SK-N-SH treated with all-trans-retinoic acid at 6 μM for 48 hours (cell line): ENCODE measurements at regions not wholly inside any gene's neighbourhood (a gene's known extent, or its start where the extent isn't known, plus 50 kb on each side); places are given as distances from the start of the nearest gene placed in this dataset.

ENCODE experiments used
- ATAC-seq: fragments of 200-7000 bp; cut with Tn5 transposase; 3 replicates; pipeline ENCODE4 v1.9.1; 2020; ENCODE audit warnings: mild to moderate bottlenecking, moderate library complexity
- ARNTL ChIP-seq: fragments of 450-650 bp; formaldehyde crosslinking; IDR thresholded peaks from 2 replicates; pipeline ENCODE4 v1.5.0; 2020; ENCODE audit warnings: low read depth, mild to moderate bottlenecking, moderate library complexity, borderline replicate concordance
- BACH2 ChIP-seq: fragments of 250-450 bp; sonication (Bioruptor Pico); IDR thresholded peaks from 2 replicates; pipeline ENCODE4 v1.9.0; 2021; ENCODE audit warnings: mild to moderate bottlenecking, borderline replicate concordance
- CSDC2 ChIP-seq: fragments of 250-450 bp; sonication (Bioruptor Pico); IDR thresholded peaks from 2 replicates; pipeline ENCODE4 v1.5.0; 2020; ENCODE audit warnings: mild to moderate bottlenecking, moderate library complexity
- GLIS3 ChIP-seq: fragments of 250-450 bp; sonication (Bioruptor Pico); IDR thresholded peaks from 2 replicates; pipeline ENCODE4 v1.5.0; 2020; ENCODE audit warnings: mild to moderate bottlenecking, moderate library complexity
- ISL1 ChIP-seq: fragments of 250-450 bp; sonication (Bioruptor Pico); IDR thresholded peaks from 2 replicates; pipeline ENCODE4 v2.1.2; 2022; ENCODE audit warnings: mild to moderate bottlenecking, moderate library complexity
- OSR1 ChIP-seq: fragments of 250-450 bp; sonication (Bioruptor Pico); IDR thresholded peaks from 2 replicates; pipeline ENCODE4 v1.8.0; 2022; ENCODE audit warnings: moderate library complexity, mild to moderate bottlenecking, inconsistent platforms
- PPARA ChIP-seq: fragments of 250-450 bp; sonication (Bioruptor Pico); IDR thresholded peaks from 2 replicates; pipeline ENCODE4 v1.5.0; 2020; ENCODE audit warnings: mild to moderate bottlenecking, borderline replicate concordance
- RARB ChIP-seq: fragments of 250-450 bp; sonication (Bioruptor Pico); IDR thresholded peaks from 2 replicates; pipeline ENCODE4 v1.8.0; 2021; ENCODE audit warnings: mild to moderate bottlenecking, moderate library complexity
- SNAI2 ChIP-seq: fragments of 250-450 bp; sonication (Bioruptor Pico); IDR thresholded peaks from 2 replicates; pipeline ENCODE4 v1.5.0; 2020; ENCODE audit warnings: mild to moderate bottlenecking, moderate library complexity
- TCF4 ChIP-seq: fragments of 250-450 bp; sonication (Bioruptor Pico); IDR thresholded peaks from 2 replicates; pipeline ENCODE4 v1.8.0; 2021; ENCODE audit warnings: mild to moderate bottlenecking, moderate library complexity, borderline replicate concordance
- ZC3H10 ChIP-seq: fragments of 250-450 bp; sonication (Bioruptor Pico); IDR thresholded peaks from 2 replicates; pipeline ENCODE4 v1.5.1; 2021; ENCODE audit warnings: mild to moderate bottlenecking, moderate library complexity
- ZFP30 ChIP-seq: fragments of 450-650 bp; formaldehyde crosslinking; IDR thresholded peaks from 2 replicates; pipeline ENCODE4 v1.5.0; 2022; ENCODE audit warnings: mild to moderate bottlenecking, moderate library complexity
- ZNF565 ChIP-seq: fragments of 450-650 bp; formaldehyde crosslinking; conservative IDR thresholded peaks from 2 replicates; pipeline ENCODE4 v1.5.0; 2020; ENCODE audit warnings: low read depth, mild to moderate bottlenecking, moderate library complexity
- ZNF8 ChIP-seq: fragments of 450-650 bp; formaldehyde crosslinking; IDR thresholded peaks from 2 replicates; pipeline ENCODE4 v1.5.0; 2020; ENCODE audit warnings: mild to moderate bottlenecking, moderate library complexity
- TF ChIP-seq, protein P1 (sequence below): fragments of 250-450 bp; sonication (Bioruptor Pico); IDR thresholded peaks from 2 replicates; pipeline ENCODE4 v1.8.0; 2020; ENCODE audit warnings: mild to moderate bottlenecking, moderate library complexity, borderline replicate concordance
- TF ChIP-seq, protein P2 (sequence below): fragments of 250-450 bp; sonication (Bioruptor Pico); IDR thresholded peaks from 2 replicates; pipeline ENCODE4 v1.8.0; 2021; ENCODE audit warnings: low read depth, mild to moderate bottlenecking, moderate library complexity, borderline replicate concordance
- TF ChIP-seq, protein P3 (sequence below): fragments of 250-450 bp; sonication (Bioruptor Pico); IDR thresholded peaks from 2 replicates; pipeline ENCODE4 v1.5.1; 2020; ENCODE audit warnings: low read depth, mild to moderate bottlenecking, moderate library complexity
- TF ChIP-seq, protein P4 (sequence below): fragments of 250-450 bp; sonication (Bioruptor Pico); IDR thresholded peaks from 2 replicates; pipeline ENCODE4 v1.5.0; 2020; ENCODE audit warnings: mild to moderate bottlenecking, moderate library complexity

DNA sequence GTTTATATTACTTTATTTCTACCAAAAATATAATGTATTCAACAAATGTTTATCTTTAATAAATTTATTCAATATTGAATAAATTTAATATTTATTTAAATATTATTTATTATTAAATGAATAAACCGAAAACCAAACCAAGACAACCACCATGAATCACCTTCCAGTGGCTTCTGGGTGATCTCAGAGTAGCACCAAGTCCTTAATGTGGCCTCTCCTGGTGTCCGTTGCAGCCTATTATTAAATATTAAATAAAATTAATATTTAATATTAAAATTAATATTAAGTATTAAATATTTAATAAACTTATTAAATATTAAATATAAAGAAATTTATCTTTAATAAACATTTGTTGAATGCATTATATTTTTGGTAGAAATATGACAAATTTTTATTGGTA lies 143.3 kb upstream of the PLPP4 start:
- no peak for TF ChIP-seq ZNF8 (CRISPR knock-in tag)
- no peak for TF ChIP-seq ZFP30 (CRISPR knock-in tag)
- TF ChIP-seq ISL1 (CRISPR knock-in tag) = no peak
- TF ChIP-seq, protein P1, sequence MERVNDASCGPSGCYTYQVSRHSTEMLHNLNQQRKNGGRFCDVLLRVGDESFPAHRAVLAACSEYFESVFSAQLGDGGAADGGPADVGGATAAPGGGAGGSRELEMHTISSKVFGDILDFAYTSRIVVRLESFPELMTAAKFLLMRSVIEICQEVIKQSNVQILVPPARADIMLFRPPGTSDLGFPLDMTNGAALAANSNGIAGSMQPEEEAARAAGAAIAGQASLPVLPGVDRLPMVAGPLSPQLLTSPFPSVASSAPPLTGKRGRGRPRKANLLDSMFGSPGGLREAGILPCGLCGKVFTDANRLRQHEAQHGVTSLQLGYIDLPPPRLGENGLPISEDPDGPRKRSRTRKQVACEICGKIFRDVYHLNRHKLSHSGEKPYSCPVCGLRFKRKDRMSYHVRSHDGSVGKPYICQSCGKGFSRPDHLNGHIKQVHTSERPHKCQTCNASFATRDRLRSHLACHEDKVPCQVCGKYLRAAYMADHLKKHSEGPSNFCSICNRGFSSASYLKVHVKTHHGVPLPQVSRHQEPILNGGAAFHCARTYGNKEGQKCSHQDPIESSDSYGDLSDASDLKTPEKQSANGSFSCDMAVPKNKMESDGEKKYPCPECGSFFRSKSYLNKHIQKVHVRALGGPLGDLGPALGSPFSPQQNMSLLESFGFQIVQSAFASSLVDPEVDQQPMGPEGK (CRISPR knock-in tag) = no peak
- TF ChIP-seq, protein P2, sequence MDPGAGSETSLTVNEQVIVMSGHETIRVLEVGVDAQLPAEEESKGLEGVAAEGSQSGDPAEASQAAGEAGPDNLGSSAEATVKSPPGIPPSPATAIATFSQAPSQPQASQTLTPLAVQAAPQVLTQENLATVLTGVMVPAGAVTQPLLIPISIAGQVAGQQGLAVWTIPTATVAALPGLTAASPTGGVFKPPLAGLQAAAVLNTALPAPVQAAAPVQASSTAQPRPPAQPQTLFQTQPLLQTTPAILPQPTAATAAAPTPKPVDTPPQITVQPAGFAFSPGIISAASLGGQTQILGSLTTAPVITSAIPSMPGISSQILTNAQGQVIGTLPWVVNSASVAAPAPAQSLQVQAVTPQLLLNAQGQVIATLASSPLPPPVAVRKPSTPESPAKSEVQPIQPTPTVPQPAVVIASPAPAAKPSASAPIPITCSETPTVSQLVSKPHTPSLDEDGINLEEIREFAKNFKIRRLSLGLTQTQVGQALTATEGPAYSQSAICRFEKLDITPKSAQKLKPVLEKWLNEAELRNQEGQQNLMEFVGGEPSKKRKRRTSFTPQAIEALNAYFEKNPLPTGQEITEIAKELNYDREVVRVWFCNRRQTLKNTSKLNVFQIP (CRISPR knock-in tag) = no peak
- TF ChIP-seq BACH2 (CRISPR knock-in tag) = no peak
- TF ChIP-seq PPARA (CRISPR knock-in tag) = no peak
- no peak for TF ChIP-seq SNAI2
- TF ChIP-seq GLIS3 (CRISPR knock-in tag) = no peak
- TF ChIP-seq, protein P3, sequence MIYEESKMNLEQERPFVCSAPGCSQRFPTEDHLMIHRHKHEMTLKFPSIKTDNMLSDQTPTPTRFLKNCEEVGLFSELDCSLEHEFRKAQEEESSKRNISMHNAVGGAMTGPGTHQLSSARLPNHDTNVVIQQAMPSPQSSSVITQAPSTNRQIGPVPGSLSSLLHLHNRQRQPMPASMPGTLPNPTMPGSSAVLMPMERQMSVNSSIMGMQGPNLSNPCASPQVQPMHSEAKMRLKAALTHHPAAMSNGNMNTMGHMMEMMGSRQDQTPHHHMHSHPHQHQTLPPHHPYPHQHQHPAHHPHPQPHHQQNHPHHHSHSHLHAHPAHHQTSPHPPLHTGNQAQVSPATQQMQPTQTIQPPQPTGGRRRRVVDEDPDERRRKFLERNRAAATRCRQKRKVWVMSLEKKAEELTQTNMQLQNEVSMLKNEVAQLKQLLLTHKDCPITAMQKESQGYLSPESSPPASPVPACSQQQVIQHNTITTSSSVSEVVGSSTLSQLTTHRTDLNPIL (CRISPR knock-in tag) = no peak
- no peak for TF ChIP-seq OSR1 (CRISPR knock-in tag)
- ATAC-seq = no peak

DNA sequence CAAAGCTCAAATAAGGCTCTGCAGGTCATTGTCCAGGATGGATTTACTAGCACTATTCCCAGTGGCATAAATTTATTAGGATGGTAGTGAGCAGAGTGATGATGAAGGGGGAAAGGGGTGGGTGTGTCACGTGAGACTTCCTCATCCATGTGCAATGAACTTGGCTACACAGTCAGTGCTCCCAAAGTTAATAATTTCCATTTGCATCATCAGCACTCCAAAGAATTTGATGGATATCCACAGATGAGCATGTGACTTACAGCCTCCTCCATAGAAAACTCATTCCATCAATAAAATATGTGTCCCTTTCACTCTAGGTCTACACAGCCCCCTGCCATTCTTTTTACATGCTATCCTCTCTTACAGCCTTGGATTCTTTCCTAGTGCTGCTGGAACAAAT lies 142.6 kb upstream of the PLPP4 start:
- no peak for ATAC-seq
- no peak for TF ChIP-seq ZC3H10 (CRISPR knock-in tag)
- TF ChIP-seq, protein P2 (CRISPR knock-in tag) = no peak
- no peak for TF ChIP-seq ZNF565
- no peak for TF ChIP-seq OSR1 (CRISPR knock-in tag)
- no peak for TF ChIP-seq CSDC2 (CRISPR knock-in tag)
- TF ChIP-seq SNAI2 = no peak
- no peak for TF ChIP-seq PPARA (CRISPR knock-in tag)
- TF ChIP-seq TCF4 = no peak
- no peak for TF ChIP-seq RARB (CRISPR knock-in tag)
- no peak for TF ChIP-seq ARNTL (CRISPR knock-in tag)
- no peak for TF ChIP-seq BACH2 (CRISPR knock-in tag)

DNA sequence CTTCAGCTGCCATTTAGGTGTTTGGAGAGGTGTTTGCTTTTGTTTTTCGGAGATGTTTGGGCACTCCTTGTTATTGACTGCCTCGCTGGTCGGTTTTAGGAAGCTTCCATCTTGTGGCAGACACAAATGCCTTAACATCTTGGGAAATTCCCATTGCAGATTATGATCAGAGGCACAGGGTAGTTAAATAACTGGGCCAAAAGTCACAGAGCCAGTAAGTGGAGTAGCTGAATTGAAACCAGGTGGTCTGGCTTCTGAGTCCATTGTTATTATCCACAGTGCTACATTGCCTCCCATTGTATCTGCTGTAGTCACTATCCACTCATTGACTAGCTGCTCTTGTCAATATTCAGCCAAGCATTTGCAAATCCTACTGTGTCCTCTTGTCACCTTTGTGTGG lies 138.2 kb upstream of the PLPP4 start:
- peak; percentile 76 for ATAC-seq
- TF ChIP-seq PPARA (CRISPR knock-in tag) = peak; percentile 77
- TF ChIP-seq, protein P4, sequence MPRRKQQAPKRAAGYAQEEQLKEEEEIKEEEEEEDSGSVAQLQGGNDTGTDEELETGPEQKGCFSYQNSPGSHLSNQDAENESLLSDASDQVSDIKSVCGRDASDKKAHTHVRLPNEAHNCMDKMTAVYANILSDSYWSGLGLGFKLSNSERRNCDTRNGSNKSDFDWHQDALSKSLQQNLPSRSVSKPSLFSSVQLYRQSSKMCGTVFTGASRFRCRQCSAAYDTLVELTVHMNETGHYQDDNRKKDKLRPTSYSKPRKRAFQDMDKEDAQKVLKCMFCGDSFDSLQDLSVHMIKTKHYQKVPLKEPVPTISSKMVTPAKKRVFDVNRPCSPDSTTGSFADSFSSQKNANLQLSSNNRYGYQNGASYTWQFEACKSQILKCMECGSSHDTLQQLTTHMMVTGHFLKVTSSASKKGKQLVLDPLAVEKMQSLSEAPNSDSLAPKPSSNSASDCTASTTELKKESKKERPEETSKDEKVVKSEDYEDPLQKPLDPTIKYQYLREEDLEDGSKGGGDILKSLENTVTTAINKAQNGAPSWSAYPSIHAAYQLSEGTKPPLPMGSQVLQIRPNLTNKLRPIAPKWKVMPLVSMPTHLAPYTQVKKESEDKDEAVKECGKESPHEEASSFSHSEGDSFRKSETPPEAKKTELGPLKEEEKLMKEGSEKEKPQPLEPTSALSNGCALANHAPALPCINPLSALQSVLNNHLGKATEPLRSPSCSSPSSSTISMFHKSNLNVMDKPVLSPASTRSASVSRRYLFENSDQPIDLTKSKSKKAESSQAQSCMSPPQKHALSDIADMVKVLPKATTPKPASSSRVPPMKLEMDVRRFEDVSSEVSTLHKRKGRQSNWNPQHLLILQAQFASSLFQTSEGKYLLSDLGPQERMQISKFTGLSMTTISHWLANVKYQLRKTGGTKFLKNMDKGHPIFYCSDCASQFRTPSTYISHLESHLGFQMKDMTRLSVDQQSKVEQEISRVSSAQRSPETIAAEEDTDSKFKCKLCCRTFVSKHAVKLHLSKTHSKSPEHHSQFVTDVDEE (CRISPR knock-in tag) = no peak
- peak; percentile 47; the same call in 1 of the 2 replicates for TF ChIP-seq TCF4

DNA sequence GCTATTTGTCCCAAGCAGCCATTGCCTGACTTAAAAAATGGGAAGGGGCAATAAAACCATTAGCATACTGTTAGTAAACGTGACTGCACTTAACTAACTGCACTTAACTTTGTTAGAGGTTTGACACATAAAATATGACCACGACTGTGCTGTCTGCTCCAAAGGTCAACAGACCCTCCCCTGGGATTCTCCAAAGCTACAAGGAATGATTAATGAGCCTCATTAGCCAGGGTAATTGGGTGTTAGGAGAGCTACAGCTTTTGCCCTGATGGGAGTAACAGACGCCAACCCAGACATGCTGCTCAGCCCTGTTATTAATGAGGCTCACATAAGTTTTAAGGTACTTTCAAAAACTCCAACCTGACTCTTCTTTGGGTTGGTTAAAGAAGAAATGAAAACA lies 129.4 kb upstream of the PLPP4 start:
- TF ChIP-seq SNAI2 (no peak), RARB (CRISPR knock-in tag) (no peak), BACH2 (CRISPR knock-in tag) (no peak)
- no peak for ATAC-seq
